Neural cell (in vitro differentiated cells): ENCODE measurements at regions not wholly inside any gene's neighbourhood (a gene's known extent, or its start where the extent isn't known, plus 50 kb on each side); places are given as distances from the start of the nearest gene placed in this dataset.

Experiments
- EP300 ChIP-seq: fragments of 450-650 bp; conservative IDR thresholded peaks from 2 replicates; pipeline ENCODE4 v1.6.1; 2014; ENCODE audit warnings: antibody characterized with exemption, mild to moderate bottlenecking, moderate library complexity; ENCODE audit not compliant: poor library complexity, severe bottlenecking
- EZH2 ChIP-seq: fragments of 200-600, 300-800 bp; shearing (Covaris generic), sonication (generic); IDR thresholded peaks from 2 replicates; pipeline ENCODE4 v1.6.1; 2014; ENCODE audit warnings: antibody characterized with exemption, low read length, borderline replicate concordance, mild to moderate bottlenecking; ENCODE audit not compliant: insufficient read depth, poor library complexity, severe bottlenecking
- TF ChIP-seq, protein P1 (sequence below): fragments of 450-650 bp; IDR thresholded peaks from 2 replicates; pipeline ENCODE4 v1.5.1; 2014; ENCODE audit warnings: antibody characterized with exemption, mild to moderate bottlenecking, moderate library complexity; ENCODE audit not compliant: poor library complexity, severe bottlenecking

DNA sequence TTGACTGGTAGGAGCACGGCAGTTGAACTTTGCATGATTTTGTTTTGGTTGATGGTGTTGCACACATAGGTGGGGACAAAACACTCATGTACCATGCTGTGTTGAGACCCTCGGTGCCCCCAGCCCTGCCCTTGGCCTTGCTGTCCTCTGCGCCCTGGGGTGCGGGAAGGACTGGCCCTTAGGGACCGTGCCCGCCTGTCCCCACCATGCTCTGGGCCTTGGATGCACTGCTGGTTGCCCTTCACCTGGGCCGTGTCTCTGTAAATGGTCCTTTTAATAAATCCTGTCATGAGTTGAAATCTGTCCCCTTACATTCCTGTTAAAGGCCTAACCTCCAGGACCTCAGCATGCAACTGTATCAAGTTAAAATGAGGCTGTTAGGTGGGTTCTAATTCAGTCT, 102.3 kb upstream of the ANO1 start:
- no peak for TF ChIP-seq EZH2
- TF ChIP-seq, protein P1, sequence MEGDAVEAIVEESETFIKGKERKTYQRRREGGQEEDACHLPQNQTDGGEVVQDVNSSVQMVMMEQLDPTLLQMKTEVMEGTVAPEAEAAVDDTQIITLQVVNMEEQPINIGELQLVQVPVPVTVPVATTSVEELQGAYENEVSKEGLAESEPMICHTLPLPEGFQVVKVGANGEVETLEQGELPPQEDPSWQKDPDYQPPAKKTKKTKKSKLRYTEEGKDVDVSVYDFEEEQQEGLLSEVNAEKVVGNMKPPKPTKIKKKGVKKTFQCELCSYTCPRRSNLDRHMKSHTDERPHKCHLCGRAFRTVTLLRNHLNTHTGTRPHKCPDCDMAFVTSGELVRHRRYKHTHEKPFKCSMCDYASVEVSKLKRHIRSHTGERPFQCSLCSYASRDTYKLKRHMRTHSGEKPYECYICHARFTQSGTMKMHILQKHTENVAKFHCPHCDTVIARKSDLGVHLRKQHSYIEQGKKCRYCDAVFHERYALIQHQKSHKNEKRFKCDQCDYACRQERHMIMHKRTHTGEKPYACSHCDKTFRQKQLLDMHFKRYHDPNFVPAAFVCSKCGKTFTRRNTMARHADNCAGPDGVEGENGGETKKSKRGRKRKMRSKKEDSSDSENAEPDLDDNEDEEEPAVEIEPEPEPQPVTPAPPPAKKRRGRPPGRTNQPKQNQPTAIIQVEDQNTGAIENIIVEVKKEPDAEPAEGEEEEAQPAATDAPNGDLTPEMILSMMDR, result no peak
- no peak for TF ChIP-seq EP300
